Kidney capillary endothelial cell (primary cell): ENCODE measurements at regions not wholly inside any gene's neighbourhood (a gene's known extent, or its start where the extent isn't known, plus 50 kb on each side); places are given as distances from the start of the nearest gene placed in this dataset.

Experiments
- DNase-seq: peaks from one replicate; pipeline ENCODE4 v3.0.0-alpha.2; 2018; ENCODE audit warnings: low spot score

DNA sequence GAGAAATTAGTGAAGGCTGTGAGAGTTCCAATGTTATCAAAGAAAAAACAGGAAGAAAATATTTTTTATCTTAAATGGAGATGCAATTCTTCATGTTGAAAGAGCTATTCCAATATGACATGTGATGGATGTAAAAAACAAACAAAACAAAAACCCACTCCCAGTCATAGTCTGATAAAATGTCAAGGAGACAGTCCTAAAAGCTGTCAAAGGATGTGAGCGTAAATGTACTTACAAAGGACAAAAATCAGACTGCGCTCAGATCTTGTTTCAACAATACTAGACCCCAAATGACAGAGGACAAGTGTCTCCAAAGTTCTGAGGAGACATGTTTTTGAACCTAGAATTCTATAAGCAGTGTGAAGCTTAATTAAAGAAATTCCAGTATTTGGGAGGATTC lies 265.8 kb downstream of the PLPP3 start:
- no peak for DNase-seq

DNA sequence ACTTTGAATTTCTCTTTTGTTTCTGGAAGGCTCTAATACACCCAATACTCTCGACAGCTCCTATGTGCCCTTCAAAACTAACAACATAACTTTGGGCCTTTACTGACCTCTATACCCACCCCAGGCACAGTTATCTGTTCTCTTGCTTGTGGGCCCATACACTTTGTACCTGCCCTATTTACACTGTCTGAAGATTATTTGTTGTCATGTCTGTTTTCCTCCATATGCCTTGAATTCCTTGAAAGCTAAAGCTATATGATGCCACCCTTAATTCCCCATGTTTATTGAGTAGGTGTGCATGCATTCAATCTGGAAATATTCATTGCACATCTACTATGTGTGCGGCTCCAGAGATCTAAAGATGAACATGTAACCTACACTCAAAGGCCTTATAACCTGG lies 267.6 kb downstream of the PLPP3 start:
- no peak for DNase-seq

DNA sequence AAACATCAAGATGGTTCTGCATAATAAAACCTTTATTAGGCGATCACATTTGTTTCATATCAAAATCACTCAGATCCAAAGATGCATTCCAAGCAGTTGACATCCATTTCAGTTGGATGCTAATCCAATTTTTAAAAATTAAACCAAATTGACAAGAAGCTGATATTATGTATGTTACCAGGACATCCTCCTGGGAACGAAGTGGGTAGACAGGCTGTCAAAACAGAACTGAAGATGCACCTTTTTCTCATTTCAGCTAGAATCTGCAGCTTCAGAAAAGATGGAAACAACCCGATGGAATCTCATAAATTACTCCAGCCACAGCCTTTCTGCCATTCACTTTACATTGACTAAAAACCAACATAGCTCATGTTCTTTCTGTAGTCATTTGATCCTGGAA lies 268.4 kb downstream of the PLPP3 start:
- no peak for DNase-seq

DNA sequence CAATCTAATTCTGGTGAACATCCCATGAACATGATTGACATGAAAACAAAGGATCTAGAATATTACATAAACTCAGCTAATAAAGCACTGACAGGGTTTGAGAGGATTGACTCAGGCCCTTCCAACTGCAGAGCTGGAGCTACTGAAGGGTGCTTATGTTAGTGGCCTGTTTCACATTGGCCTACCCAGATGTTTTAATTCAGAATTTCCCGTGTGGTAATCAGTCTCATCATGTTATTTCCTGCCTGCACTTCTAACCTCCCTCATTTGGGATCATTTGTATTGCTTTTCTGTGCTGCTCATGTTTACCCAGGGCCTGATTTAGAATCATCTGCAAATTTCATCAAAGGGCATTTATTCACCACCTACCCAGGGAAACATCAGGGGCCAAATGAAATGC lies 270.3 kb downstream of the PLPP3 start:
- DNase-seq: no peak

DNA sequence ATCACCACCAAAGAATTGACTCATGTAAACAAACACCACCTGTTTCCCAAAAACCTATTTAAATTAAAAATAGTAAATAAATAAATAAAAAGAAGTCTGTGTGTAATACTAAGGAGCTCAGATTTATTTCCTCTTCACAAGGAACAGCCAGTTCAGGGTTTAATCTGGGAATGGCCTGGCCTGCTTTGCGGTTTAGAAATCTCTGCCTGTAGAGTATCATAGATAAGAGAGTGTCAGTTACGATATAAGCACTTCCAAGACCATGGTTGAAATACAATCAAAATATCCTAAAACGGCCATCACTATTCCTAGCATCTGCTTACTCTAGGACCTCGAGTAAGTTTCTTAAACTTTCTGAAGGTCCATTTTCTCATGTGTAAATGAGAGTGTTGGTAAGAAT lies 274.4 kb downstream of the PLPP3 start:
- no peak for DNase-seq

DNA sequence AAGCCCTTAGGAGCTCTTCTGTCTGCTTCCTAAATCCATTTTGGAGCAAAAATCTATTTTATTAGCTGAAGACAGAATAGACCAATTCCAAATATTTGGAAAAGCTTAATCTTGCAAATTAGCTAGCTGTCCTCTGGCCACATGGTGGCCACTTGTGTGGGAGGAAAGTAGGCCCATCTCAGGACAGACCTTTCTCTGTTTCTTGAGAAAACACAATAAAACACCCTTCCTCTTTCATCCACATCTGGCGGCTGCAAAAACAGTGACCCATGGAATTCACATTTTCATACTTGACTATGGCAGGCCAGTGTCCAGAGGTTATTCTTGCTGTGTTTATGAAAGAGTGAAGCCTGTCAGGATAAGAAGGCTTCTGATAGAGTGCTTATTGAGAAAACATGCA lies 275.6 kb downstream of the PLPP3 start:
- DNase-seq: no peak

DNA sequence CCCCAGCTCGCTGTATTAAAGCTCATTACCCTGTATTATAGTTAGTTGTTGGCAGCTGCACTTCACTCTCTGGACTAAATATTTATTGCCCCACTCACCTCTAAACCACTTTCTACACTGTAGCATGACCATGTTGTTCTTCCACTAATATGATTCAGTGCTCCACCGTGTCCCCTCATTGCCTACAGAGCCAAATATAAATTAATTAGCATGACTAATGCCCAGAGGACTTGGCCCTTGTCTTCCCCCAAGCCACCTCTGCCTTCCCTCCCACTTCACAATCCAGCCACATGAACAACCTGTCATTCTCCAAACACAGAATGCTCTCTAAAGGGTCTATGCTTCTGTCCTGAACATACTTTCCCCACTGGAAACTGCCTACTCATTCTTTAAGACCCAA lies 276.5 kb downstream of the PLPP3 start:
- DNase-seq: no peak

DNA sequence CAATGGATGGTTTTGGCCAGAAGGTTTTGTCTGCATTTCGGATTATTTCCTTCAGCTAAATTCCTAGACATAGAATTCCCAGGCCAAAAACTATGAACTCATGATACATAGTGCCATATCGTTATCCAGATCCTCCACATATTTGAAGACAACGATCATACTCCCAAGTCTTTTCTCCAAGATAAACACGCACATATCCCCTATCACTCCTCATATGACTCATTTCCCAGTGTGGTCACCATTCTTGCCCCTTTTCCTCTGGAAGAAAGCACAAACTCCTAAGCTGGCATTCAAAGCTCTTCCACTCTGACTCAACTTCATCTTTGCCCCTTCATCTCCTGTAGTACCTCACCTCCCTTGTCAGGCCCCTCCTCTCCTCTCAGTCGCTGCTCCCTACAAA lies 277.6 kb downstream of the PLPP3 start:
- peak; percentile 70 for DNase-seq

DNA sequence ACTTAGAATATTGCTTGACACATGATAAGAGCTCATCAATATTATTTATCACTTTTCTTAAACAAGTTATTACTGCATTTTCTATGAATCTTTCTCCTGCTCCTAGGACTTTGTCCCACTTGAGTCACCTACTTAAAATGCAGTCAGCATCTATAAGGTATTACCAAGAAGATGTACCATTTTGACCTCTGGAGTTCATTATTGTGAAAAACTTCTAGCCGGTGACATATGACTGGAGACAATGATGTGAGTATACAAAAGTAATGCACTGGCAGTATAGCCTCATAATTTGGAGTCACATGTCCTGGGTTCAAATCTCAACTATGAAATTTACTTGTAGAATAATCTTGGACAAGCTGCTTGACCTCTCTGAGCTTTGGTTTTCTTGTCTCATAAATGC lies 278.5 kb downstream of the PLPP3 start:
- DNase-seq: no peak

DNA sequence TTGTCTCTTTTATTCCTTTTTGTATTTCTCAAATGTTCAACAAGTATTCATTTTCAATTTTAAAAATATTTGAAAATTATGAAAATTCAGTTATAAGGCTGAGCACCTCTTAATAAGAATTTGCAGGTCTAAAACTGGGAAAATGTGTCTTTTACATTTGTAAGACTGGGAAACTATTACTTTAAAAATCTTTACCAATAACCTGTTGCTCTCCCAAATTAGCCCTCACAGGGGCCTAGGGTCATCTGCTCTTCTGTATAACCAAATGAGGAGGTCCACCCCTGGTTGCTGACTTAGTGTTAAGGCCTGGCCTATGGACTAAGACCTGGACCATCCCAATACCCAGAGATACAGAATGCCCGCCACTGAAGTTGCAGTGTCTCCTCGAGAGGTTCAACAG lies 280.5 kb downstream of the PLPP3 start:
- DNase-seq: no peak

DNA sequence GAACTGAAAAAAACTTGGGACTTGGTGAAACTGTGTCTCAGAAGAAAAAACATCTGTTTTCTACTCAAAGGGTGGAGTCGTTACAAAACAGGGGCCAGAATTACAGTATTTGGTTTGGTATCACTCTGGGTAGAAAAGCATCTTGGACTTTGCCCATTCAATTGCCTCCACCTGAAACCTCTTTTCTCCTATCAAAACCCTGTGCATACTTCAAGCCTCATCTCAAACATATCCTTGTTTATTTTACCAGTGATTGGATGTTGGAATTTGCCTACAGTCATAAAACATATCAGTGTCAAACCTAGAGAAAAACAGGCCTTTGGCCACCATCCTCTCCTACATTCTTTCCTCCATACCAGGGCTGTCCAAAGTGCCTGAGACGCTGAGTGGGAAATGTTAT lies 281.5 kb downstream of the PLPP3 start:
- DNase-seq: no peak

DNA sequence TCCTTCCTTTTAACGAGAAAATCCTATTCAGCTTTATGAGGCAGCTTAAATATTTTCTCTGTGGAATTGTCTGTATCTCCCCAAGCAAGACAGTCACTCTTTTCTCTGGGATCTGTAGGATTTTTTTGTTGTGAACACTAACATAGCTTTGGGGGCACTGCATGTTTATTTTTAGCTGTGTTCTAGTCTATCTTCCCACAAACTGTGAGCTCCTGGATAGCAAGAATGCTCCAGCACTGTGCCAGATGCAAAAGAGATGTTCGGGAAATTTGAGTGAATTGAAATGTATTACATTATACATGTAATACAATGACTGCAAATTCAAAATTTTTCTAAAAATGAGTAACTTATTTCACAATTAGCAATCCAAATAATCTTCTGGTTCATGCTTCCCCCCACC lies 282.2 kb downstream of the PLPP3 start:
- DNase-seq: no peak

DNA sequence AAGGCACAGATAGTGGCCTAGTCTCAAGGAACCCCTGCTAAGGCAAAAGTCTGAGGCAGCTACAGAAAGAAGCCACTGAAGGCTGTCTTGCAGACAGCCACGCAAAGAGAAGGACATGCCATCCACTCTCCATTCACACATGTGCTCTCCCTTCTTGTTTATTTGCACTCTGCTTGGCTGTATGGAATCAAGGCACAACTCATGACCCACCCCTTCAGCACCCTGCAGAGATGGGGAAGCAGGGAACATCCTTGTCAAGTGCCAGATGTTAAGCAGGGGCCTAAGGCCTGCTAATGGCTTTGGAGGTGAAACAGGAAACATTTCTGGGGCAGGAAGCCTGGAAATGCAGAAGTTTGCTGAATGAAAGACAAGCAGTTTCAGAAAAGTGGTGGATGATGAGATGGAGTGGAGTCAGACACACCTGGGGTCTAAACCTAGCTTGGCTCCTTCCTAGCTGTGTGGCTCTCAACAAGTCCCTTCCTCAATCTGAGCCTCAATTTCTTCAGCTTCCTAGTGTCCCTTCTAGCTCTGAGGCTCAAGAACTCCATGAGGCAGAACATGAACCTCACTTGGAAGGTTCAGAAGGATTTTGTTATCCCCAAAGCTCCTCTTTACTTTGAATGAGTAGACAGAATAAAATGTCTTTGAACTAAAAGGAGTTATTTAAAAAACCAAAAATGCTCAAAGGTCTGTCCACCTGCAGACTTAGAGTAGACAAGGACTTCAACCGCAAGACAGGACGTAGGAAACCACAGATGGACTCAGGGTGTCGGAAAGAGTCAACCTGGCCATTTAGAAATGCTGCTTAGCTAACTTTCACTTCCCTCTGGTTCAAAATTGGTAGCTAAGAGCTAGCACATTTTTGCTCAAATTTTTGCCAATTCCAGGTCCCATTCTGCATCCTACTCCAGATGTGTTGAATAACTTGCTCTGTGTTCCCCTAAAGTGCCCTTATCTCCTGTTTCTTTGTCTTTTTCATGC lies 283.1 kb downstream of the PLPP3 start:
- no peak for DNase-seq

DNA sequence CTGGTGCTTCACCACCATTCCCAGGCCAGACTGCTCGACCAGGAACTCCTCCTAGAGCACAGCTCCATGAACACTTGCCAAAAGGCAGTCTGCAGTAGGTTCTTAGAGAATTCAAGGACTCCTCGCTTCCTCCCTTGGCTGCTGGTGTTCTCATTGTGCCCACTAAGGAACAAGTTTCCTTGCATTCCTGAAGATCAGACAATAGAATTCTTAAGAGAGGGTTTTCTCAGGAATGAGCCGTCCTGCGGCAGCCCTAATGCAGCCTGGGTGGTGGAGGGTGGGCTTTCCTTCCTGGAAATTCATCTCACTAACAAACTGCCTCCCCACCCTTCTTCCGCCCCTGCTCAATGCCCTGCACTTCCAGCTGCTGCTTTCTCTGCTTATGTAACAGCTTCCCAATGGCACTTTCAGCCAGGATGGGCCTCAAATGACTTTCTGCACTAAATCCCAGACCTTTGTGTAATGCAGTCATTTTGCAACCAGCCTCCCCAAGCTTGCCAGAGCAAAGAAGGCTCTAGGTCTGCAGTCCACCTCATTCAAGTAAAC lies 287.9 kb downstream of the PLPP3 start:
- DNase-seq: peak; percentile 37

DNA sequence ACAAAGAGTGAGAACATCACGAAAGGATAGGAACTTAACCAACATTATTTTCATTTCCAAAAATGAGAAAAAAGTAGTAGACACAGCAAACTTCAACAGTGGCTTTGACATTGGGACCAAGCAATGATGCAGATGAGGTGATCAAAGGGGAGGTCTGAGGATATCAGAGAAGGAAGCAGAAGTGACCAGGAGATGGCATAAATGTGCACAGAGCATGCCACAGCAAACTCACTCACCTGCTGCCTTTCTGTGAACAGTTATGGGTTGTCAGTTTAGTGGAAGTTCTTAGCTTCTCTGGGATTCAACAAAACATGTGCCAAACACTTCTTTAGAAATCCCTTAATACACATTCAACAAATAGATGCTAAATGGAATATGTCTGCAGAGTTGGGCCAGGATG lies 290.1 kb downstream of the PLPP3 start:
- no peak for DNase-seq

DNA sequence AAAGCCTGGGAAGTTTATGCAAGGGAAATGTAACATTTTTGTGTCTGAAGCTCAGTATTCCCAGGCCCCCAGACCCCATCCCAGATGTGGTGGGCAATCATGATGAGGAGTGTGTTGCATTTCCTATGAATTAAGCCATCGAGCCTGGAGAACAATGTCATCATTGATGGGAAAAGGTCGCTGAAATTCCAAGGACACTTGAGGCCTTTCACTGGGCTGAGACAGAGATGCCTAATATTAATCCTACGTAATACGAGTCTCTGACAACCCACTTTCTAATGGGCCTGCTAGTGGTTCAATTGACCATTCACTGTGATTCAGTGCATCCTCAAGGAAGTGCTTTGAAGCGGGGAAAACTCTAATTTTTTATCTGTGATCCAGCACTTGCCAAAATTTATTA lies 291.6 kb downstream of the PLPP3 start:
- no peak for DNase-seq

DNA sequence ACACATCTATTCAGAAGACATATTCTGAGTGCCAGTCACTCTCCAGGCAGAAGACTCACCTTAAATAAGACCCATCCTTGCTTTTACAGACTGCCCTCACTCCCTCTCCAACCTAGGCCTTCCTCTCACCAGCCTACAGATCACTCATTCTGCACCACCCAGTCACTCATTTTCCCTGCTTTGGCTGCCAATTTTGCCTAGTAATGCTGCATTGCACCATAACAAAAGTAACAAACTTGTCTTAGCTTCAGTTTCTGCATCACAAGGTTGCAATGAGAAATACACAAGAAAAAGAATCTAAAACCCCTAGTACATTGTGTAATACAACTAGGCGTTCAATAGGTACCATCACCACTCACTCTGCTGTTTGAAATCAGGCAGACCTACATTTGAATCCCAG lies 292.4 kb downstream of the PLPP3 start:
- no peak for DNase-seq

DNA sequence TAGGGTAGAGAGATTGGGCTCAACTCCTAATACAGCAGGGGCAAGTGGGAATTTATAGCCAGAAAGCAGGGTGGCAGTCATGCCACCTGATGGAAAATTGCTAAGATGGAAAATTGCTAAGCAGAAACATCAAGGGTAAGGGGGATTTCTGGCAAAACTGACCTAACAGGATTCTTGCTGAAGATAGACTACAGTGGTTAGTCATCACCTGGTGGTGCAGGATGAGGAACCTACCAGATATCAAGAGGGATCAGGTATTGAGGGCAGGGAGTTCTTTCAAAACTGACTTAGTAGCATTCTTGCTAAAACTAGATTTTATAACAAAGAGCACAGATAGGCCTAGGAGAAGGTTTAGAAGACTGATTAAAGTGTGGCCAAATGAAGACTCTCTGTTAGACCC lies 292.9 kb downstream of the PLPP3 start:
- no peak for DNase-seq

DNA sequence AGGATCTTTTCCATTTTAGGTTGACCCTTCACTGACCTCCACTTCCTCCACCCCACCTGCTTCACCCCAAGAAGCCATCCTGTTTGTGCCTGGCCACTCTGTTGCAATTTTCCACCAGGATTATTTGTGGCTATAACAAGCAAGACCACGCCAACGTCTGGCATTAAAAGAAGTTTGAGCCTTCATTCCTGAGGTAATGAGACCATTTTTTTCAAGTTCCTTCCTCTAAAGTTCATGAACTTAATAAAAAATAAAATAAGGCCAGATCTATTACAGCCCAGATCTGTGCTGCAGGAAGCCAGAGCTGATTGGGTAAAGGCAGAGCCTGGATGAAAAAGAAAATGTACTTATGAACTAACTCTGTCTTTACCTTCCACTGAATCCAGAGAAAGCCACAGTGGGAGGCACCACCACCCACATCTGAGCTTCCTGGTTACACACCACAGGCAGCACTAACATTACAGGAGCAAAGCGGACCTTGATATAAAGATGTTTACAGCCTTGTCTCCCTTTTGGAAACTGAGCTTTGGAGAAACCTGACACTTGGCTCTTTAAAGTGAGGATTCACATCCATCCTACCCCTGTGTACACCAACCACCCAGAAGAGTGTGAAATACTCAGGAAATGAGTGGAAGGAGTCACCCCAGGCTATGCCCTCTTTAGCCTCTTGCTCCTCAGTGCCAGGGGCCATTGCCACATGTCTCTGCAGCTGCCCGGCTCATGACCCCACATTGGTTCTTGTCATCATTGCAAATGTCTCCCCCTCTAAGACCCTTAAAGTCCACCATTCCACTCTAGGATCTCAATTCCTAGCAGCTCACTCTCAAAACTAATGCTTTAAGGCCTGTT lies 293.6 kb downstream of the PLPP3 start:
- DNase-seq: no peak

DNA sequence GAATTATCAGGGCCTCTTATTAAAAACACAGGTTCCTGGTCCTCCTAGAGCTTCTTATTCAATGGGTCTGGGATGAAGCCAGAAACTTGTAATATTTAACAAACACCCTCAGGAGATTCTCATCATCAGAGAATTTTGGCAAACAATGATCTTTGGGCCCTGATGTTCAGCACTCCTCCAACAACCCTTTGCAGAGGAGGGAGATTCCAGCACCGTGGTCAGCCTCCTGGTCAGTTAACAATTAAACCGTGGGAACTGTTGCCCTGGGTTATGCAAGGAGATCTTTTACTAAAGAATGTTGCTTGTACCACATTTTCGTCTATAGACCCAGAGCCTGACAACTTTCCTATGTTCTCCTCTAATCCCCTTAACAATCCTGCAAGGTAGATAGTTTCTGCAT lies 294.4 kb downstream of the PLPP3 start:
- no peak for DNase-seq

DNA sequence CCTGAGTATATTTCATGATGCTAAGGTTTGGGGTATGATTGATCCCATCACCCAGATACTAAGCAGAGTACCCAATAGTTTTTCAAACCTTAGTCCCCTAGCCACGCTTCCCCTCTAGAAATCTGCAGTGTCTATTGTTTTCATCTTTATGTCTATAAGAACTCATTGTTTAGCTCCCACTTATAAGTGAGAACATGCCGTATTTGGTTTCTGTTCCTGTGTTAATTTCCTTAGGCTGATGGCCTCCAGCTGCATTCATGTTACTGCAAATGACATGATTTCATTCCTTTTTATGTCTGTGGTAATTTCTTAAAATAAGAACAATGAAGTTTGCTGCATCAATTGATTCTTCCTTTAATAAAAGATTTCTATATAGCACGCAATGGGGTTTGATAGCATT lies 301.3 kb downstream of the PLPP3 start:
- DNase-seq: no peak

DNA sequence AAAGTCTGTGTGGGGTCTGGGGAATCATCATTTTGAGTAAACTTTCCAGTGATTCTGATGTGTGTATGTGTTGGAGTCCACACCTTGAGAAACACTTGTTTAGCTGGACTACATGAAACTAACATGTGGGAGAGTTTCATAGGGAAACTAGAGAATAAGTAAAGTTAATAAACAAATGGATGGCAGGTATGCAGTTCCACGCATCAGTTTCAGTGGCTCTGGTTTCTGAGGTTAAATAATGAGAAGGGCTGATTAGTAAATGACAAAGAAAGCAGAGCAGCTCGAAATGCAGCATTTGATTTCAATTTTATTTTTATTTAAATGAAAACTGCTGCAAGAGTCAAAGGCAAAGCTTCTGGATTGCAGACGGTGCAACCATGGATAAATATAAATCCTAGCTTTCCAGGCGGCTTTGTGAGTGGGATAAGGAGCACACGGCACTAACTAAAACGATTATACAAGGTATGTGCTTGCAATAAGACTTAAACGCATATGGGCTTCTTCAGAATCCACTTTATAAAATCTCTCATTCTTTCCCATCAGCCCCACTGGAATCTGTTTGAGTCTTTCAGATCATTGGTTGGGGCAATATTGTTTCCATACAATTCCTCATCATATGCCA lies 310.7 kb downstream of the PLPP3 start:
- no peak for DNase-seq

DNA sequence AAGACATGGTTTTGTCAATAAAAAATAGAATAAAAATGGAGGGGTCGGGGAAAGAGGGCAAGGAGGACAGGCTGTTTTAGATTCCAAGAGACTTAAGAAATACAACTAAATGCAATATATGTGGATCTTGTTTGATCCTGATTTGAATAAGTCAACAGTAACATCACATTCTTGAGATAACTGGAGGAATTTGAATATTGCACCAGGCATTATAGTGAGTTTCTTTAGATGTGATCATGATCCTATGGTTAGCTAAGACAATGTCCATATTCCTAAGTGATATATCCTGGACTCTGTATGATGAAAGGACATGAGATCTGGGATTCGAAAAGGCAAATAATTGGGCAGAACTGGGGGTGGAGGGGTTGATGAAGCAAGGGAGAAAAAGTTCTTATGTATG lies 311.8 kb downstream of the PLPP3 start:
- DNase-seq: no peak
